Fibroblast of lung (primary cell): ENCODE measurements at regions not wholly inside any gene's neighbourhood (a gene's known extent, or its start where the extent isn't known, plus 50 kb on each side); places are given as distances from the start of the nearest gene placed in this dataset.

Experiments
- CTCF ChIP-seq, 2 donors: IDR thresholded peaks in 1 of 2; conservative IDR thresholded peaks in 1 of 2; 1 replicate in 1 of 2; 2 replicates in 1 of 2; pipeline ENCODE4 v1.5.1; 2011 to 2012; ENCODE audit warnings: low read length in 2 of 2, control low read depth in 1 of 2, inconsistent platforms in 1 of 2, low read depth in 1 of 2, mild to moderate bottlenecking in 1 of 2
- EZH2 ChIP-seq: IDR thresholded peaks from 2 replicates; pipeline ENCODE4 v1.5.1; 2012; ENCODE audit warnings: low read length, control low read depth, mild to moderate bottlenecking; ENCODE audit errors: missing control alignments

GRCh38 chr9:85876628-85877027, 64.3 kb upstream of the NAA35 start:
- TF ChIP-seq CTCF (conservative IDR thresholded peaks at IDR 0.05 in 1 of 2, IDR thresholded peaks at IDR 0.05 in 1 of 2; ENCODE audit: low read depth in 1 of 2, low read length in 2 of 2) (no peak), EZH2 (no peak)
